Skeletal muscle satellite cell (primary cell): ENCODE measurements at regions not wholly inside any gene's neighbourhood (a gene's known extent, or its start where the extent isn't known, plus 50 kb on each side); places are given as distances from the start of the nearest gene placed in this dataset.

Experiments used
- H3K27me3 ChIP-seq: 2 replicates; pipeline ENCODE4 v1.7.0; 2013; ENCODE audit warnings: low read length; ENCODE audit not compliant: control insufficient read depth, insufficient read depth
- H3K36me3 ChIP-seq: 2 replicates; pipeline ENCODE4 v1.7.0; 2013; ENCODE audit warnings: mild to moderate bottlenecking, control low read depth, low read length; ENCODE audit not compliant: insufficient read depth
- H3K4me1 ChIP-seq: 2 replicates; pipeline ENCODE4 v1.7.0; 2013; ENCODE audit warnings: low read length; ENCODE audit not compliant: control insufficient read depth, insufficient read depth
- H3K4me2 ChIP-seq: 2 replicates; pipeline ENCODE4 v1.7.0; 2013; ENCODE audit warnings: mild to moderate bottlenecking, low read length
- H3K4me3 ChIP-seq: 2 replicates; pipeline ENCODE4 v1.7.0; 2013; ENCODE audit warnings: low read length
- H3K9ac ChIP-seq: 2 replicates; pipeline ENCODE4 v1.7.0; 2013; ENCODE audit warnings: mild to moderate bottlenecking, low read depth, low read length, moderate library complexity
- H3K9me3 ChIP-seq: replicated peaks from 2 replicates; pipeline ENCODE4 v1.7.0; 2013; ENCODE audit warnings: mild to moderate bottlenecking, control low read depth, low read length

- Histone ChIP-seq H3K36me3 (no peaks in the 10 kb centered on the region), H3K9ac (no peak overlapping the region), H3K4me1 (no peaks in the 10 kb centered on the region), H3K27me3 (no peaks in the 10 kb centered on the region), H3K4me2 (no peak overlapping the region), H3K4me3 (no peak overlapping the region), H3K9me3 (no peaks in the 10 kb centered on the region)
Observed at GRCh38 chr2:18465979-18466378, 94.5 kb downstream of the RDH14 start.

- H3K27me3 ChIP-seq = no peaks in the 10 kb centered on the region
- H3K9ac ChIP-seq = no peak overlapping the region
- H3K9me3 ChIP-seq = no peaks in the 10 kb centered on the region
- no peaks in the 10 kb centered on the region for H3K36me3 ChIP-seq
- no peak overlapping the region for H3K4me3 ChIP-seq
- no peaks in the 10 kb centered on the region for H3K4me1 ChIP-seq
- H3K4me2 ChIP-seq = no peak overlapping the region
Observed at GRCh38 chr2:18464913-18465312, 95.5 kb downstream of the RDH14 start.

- H3K27me3 ChIP-seq = no peaks in the 10 kb centered on the region
- H3K9me3 ChIP-seq = no peaks in the 10 kb centered on the region
- peaks cover 21% of the 10 kb centered on the region for H3K4me1 ChIP-seq
- H3K36me3 ChIP-seq = no peaks in the 10 kb centered on the region
- H3K4me3 ChIP-seq = no peak overlapping the region
- no peak overlapping the region for H3K9ac ChIP-seq
- H3K4me2 ChIP-seq = no peak overlapping the region
Observed at GRCh38 chr2:18456026-18456425, 104.4 kb downstream of the RDH14 start.

- Histone ChIP-seq H3K27me3 (no peaks in the 10 kb centered on the region), H3K4me2 (peak overlapping the region; percentile 53), H3K36me3 (no peaks in the 10 kb centered on the region), H3K4me1 (peaks cover 21% of the 10 kb centered on the region), H3K9ac (no peak overlapping the region), H3K9me3 (no peaks in the 10 kb centered on the region), H3K4me3 (no peak overlapping the region)
Observed at GRCh38 chr2:18455236-18455862, 105.1 kb downstream of the RDH14 start.

- H3K4me2 ChIP-seq = peak overlapping the region; percentile 53
- no peaks in the 10 kb centered on the region for H3K36me3 ChIP-seq
- H3K27me3 ChIP-seq = no peaks in the 10 kb centered on the region
- peaks cover 21% of the 10 kb centered on the region for H3K4me1 ChIP-seq
- no peak overlapping the region for H3K4me3 ChIP-seq
- H3K9ac ChIP-seq = no peak overlapping the region
- H3K9me3 ChIP-seq = no peaks in the 10 kb centered on the region
Observed at GRCh38 chr2:18454692-18455235, 105.7 kb downstream of the RDH14 start.

- Histone ChIP-seq H3K9me3 (no peaks in the 10 kb centered on the region), H3K4me3 (no peak overlapping the region), H3K36me3 (no peaks in the 10 kb centered on the region), H3K9ac (no peak overlapping the region), H3K4me1 (no peaks in the 10 kb centered on the region), H3K27me3 (no peaks in the 10 kb centered on the region), H3K4me2 (no peak overlapping the region)
Observed at GRCh38 chr2:18446715-18447114, 113.7 kb downstream of the RDH14 start.

- no peaks in the 10 kb centered on the region for H3K4me1 ChIP-seq
- H3K4me3 ChIP-seq = no peak overlapping the region
- H3K4me2 ChIP-seq = no peak overlapping the region
- H3K36me3 ChIP-seq = no peaks in the 10 kb centered on the region
- H3K9ac ChIP-seq = no peak overlapping the region
- H3K9me3 ChIP-seq = no peaks in the 10 kb centered on the region
- no peaks in the 10 kb centered on the region for H3K27me3 ChIP-seq
Observed at GRCh38 chr2:18445433-18446320, 114.8 kb downstream of the RDH14 start.

- Histone ChIP-seq H3K9me3 (no peaks in the 10 kb centered on the region), H3K9ac (no peak overlapping the region), H3K27me3 (no peaks in the 10 kb centered on the region), H3K4me3 (no peak overlapping the region), H3K4me2 (no peak overlapping the region), H3K4me1 (no peaks in the 10 kb centered on the region), H3K36me3 (no peaks in the 10 kb centered on the region)
Observed at GRCh38 chr2:18444806-18445205, 115.6 kb downstream of the RDH14 start.

GRCh38 chr2:18441583-18441982 lies 118.9 kb downstream of the RDH14 start:
- peaks cover 6% of the 10 kb centered on the region for H3K4me1 ChIP-seq
- H3K4me2 ChIP-seq = no peak overlapping the region
- H3K9ac ChIP-seq = no peak overlapping the region
- no peaks in the 10 kb centered on the region for H3K36me3 ChIP-seq
- H3K4me3 ChIP-seq = no peak overlapping the region
- no peaks in the 10 kb centered on the region for H3K9me3 ChIP-seq
- H3K27me3 ChIP-seq = no peaks in the 10 kb centered on the region

GRCh38 chr2:18440777-18441176 lies 119.7 kb downstream of the RDH14 start:
- H3K4me3 ChIP-seq = no peak overlapping the region
- no peaks in the 10 kb centered on the region for H3K36me3 ChIP-seq
- H3K9ac ChIP-seq = no peak overlapping the region
- H3K9me3 ChIP-seq = no peaks in the 10 kb centered on the region
- no peaks in the 10 kb centered on the region for H3K27me3 ChIP-seq
- peaks cover 14% of the 10 kb centered on the region for H3K4me1 ChIP-seq
- no peak overlapping the region for H3K4me2 ChIP-seq

GRCh38 chr2:18440141-18440661 lies 120.3 kb downstream of the RDH14 start:
- H3K36me3 ChIP-seq = no peaks in the 10 kb centered on the region
- no peak overlapping the region for H3K4me2 ChIP-seq
- H3K4me1 ChIP-seq = peaks cover 17% of the 10 kb centered on the region
- H3K9ac ChIP-seq = no peak overlapping the region
- H3K9me3 ChIP-seq = no peaks in the 10 kb centered on the region
- no peak overlapping the region for H3K4me3 ChIP-seq
- no peaks in the 10 kb centered on the region for H3K27me3 ChIP-seq
